ENCODE measurements at regions not wholly inside any gene's neighbourhood (a gene's known extent, or its start where the extent isn't known, plus 50 kb on each side); places are given as distances from the start of the nearest gene placed in this dataset.

GRCh38 chr3:69454204-69454787, 68.4 kb upstream of the FRMD4B start:
- H3K27me3 ChIP-seq (ENCODE audit: insufficient read depth, low read length, poor library complexity, severe bottlenecking) = no peaks in the 10 kb centered on the region
- H3K36me3 ChIP-seq (ENCODE audit: insufficient read depth, low read length) = no peaks in the 10 kb centered on the region
- H3K4me1 Mint-ChIP-seq = no peaks in the 10 kb centered on the region
- H3K9me3 Mint-ChIP-seq = no peaks in the 10 kb centered on the region
- H3K4me3 Mint-ChIP-seq = no peak overlapping the region
- no peak for DNase-seq
- CTCF ChIA-PET = no interaction called here
- H3K4me3 ChIP-seq (ENCODE audit: low read length) = no peak overlapping the region
- H3K27ac ChIP-seq (ENCODE audit: low read depth, low read length) = no peak overlapping the region
- H3K9me3 ChIP-seq (ENCODE audit: low read length) = no peaks in the 10 kb centered on the region
- no peaks in the 10 kb centered on the region for H3K36me3 Mint-ChIP-seq
- peaks cover 8 to 32% of the 10 kb centered on the region in 2 donors for H3K27me3 Mint-ChIP-seq
- H3K4me1 ChIP-seq (ENCODE audit: insufficient read depth, low read length) = no peaks in the 10 kb centered on the region
- no peak overlapping the region for H3K27ac Mint-ChIP-seq
- POLR2A ChIA-PET = no interaction called here

GRCh38 chr3:69452295-69452694, 66.4 kb upstream of the FRMD4B start:
- Mint-ChIP-seq H3K27ac (no peak overlapping the region), H3K9me3 (no peaks in the 10 kb centered on the region), H3K4me3 (no peak overlapping the region), H3K27me3 (peaks cover 2 to 34% of the 10 kb centered on the region in 2 donors), H3K4me1 (no peaks in the 10 kb centered on the region), H3K36me3 (no peaks in the 10 kb centered on the region)
- H3K36me3 ChIP-seq (ENCODE audit: insufficient read depth, low read length) = no peaks in the 10 kb centered on the region
- DNase-seq = no peak
- CTCF ChIA-PET = no interaction called here
- H3K27ac ChIP-seq (ENCODE audit: low read depth, low read length) = no peak overlapping the region
- POLR2A ChIA-PET = no interaction called here
- no peak overlapping the region for H3K4me3 ChIP-seq (ENCODE audit: low read length)
- H3K27me3 ChIP-seq (ENCODE audit: insufficient read depth, low read length, poor library complexity, severe bottlenecking) = no peaks in the 10 kb centered on the region
- H3K4me1 ChIP-seq (ENCODE audit: insufficient read depth, low read length) = no peaks in the 10 kb centered on the region
- H3K9me3 ChIP-seq (ENCODE audit: low read length) = no peaks in the 10 kb centered on the region

- CTCF ChIA-PET = no interaction called here
- H3K27me3 Mint-ChIP-seq = peaks cover 2 to 34% of the 10 kb centered on the region in 2 donors
- Histone ChIP-seq H3K36me3 (ENCODE audit: insufficient read depth, low read length) (no peaks in the 10 kb centered on the region), H3K4me3 (ENCODE audit: low read length) (no peak overlapping the region), H3K27ac (ENCODE audit: low read depth, low read length) (no peak overlapping the region), H3K9me3 (ENCODE audit: low read length) (no peaks in the 10 kb centered on the region), H3K27me3 (ENCODE audit: insufficient read depth, low read length, poor library complexity, severe bottlenecking) (no peaks in the 10 kb centered on the region), H3K4me1 (ENCODE audit: insufficient read depth, low read length) (no peaks in the 10 kb centered on the region)
- no peaks in the 10 kb centered on the region for H3K4me1 Mint-ChIP-seq
- no peaks in the 10 kb centered on the region for H3K36me3 Mint-ChIP-seq
- no peaks in the 10 kb centered on the region for H3K9me3 Mint-ChIP-seq
- no peak for DNase-seq
- POLR2A ChIA-PET = no interaction called here
- no peak overlapping the region for H3K27ac Mint-ChIP-seq
- H3K4me3 Mint-ChIP-seq = no peak overlapping the region
Measured at GRCh38 chr3:69451594-69451993, 65.7 kb upstream of the FRMD4B start.

- H3K27me3 Mint-ChIP-seq = peaks cover 2 to 31% of the 10 kb centered on the region in 2 donors
- no peaks in the 10 kb centered on the region for H3K9me3 Mint-ChIP-seq
- no peak for DNase-seq
- no peaks in the 10 kb centered on the region for H3K4me1 ChIP-seq (ENCODE audit: insufficient read depth, low read length)
- ChIA-PET POLR2A (no interaction called here), CTCF (no interaction called here)
- no peaks in the 10 kb centered on the region for H3K9me3 ChIP-seq (ENCODE audit: low read length)
- no peak overlapping the region for H3K4me3 ChIP-seq (ENCODE audit: low read length)
- H3K36me3 ChIP-seq (ENCODE audit: insufficient read depth, low read length) = no peaks in the 10 kb centered on the region
- H3K27ac ChIP-seq (ENCODE audit: low read depth, low read length) = no peak overlapping the region
- H3K27ac Mint-ChIP-seq = no peak overlapping the region
- H3K4me3 Mint-ChIP-seq = no peak overlapping the region
- H3K36me3 Mint-ChIP-seq = no peaks in the 10 kb centered on the region
- H3K27me3 ChIP-seq (ENCODE audit: insufficient read depth, low read length, poor library complexity, severe bottlenecking) = no peaks in the 10 kb centered on the region
- no peaks in the 10 kb centered on the region for H3K4me1 Mint-ChIP-seq
Measured at GRCh38 chr3:69448877-69449276, 63.0 kb upstream of the FRMD4B start.

GRCh38 chr3:69446402-69447072, 60.6 kb upstream of the FRMD4B start:
- Mint-ChIP-seq H3K4me1 (no peaks in the 10 kb centered on the region), H3K27me3 (peaks cover 0 to 23% of the 10 kb centered on the region in 2 donors), H3K4me3 (no peak overlapping the region), H3K36me3 (no peaks in the 10 kb centered on the region), H3K9me3 (no peaks in the 10 kb centered on the region), H3K27ac (no peak overlapping the region)
- no peak overlapping the region for H3K27ac ChIP-seq (ENCODE audit: low read depth, low read length)
- H3K36me3 ChIP-seq (ENCODE audit: insufficient read depth, low read length) = no peaks in the 10 kb centered on the region
- ChIA-PET CTCF (no interaction called here), POLR2A (no interaction called here)
- H3K4me1 ChIP-seq (ENCODE audit: insufficient read depth, low read length) = no peaks in the 10 kb centered on the region
- no peak for DNase-seq
- no peaks in the 10 kb centered on the region for H3K9me3 ChIP-seq (ENCODE audit: low read length)
- H3K27me3 ChIP-seq (ENCODE audit: insufficient read depth, low read length, poor library complexity, severe bottlenecking) = no peaks in the 10 kb centered on the region
- no peak overlapping the region for H3K4me3 ChIP-seq (ENCODE audit: low read length)

GRCh38 chr3:69445498-69445897, 59.6 kb upstream of the FRMD4B start:
- H3K9me3 Mint-ChIP-seq = no peaks in the 10 kb centered on the region
- H3K36me3 ChIP-seq (ENCODE audit: insufficient read depth, low read length) = no peaks in the 10 kb centered on the region
- no peak for DNase-seq

GRCh38 chr3:69445024-69445423, 59.1 kb upstream of the FRMD4B start:
- Mint-ChIP-seq H3K4me1 (no peaks in the 10 kb centered on the region), H3K9me3 (no peaks in the 10 kb centered on the region), H3K36me3 (no peaks in the 10 kb centered on the region), H3K4me3 (no peak overlapping the region), H3K27ac (no peak overlapping the region), H3K27me3 (peaks cover 0 to 16% of the 10 kb centered on the region in 2 donors)
- H3K9me3 ChIP-seq (ENCODE audit: low read length) = no peaks in the 10 kb centered on the region
- no peaks in the 10 kb centered on the region for H3K27me3 ChIP-seq (ENCODE audit: insufficient read depth, low read length, poor library complexity, severe bottlenecking)
- H3K36me3 ChIP-seq (ENCODE audit: insufficient read depth, low read length) = no peaks in the 10 kb centered on the region
- ChIA-PET POLR2A (no interaction called here), CTCF (no interaction called here)
- H3K4me3 ChIP-seq (ENCODE audit: low read length) = no peak overlapping the region
- no peak for DNase-seq
- H3K4me1 ChIP-seq (ENCODE audit: insufficient read depth, low read length) = no peaks in the 10 kb centered on the region
- no peak overlapping the region for H3K27ac ChIP-seq (ENCODE audit: low read depth, low read length)

More at GRCh38 chr3:69445498-69445897, 59.6 kb upstream of the FRMD4B start:
- CTCF ChIA-PET = no interaction called here
- Mint-ChIP-seq H3K27me3 (peaks cover 0 to 16% of the 10 kb centered on the region in 2 donors), H3K4me1 (no peaks in the 10 kb centered on the region), H3K27ac (no peak overlapping the region), H3K36me3 (no peaks in the 10 kb centered on the region), H3K4me3 (no peak overlapping the region)
- POLR2A ChIA-PET = no interaction called here
- Histone ChIP-seq H3K4me3 (ENCODE audit: low read length) (no peak overlapping the region), H3K27ac (ENCODE audit: low read depth, low read length) (no peak overlapping the region), H3K27me3 (ENCODE audit: insufficient read depth, low read length, poor library complexity, severe bottlenecking) (no peaks in the 10 kb centered on the region), H3K9me3 (ENCODE audit: low read length) (no peaks in the 10 kb centered on the region), H3K4me1 (ENCODE audit: insufficient read depth, low read length) (no peaks in the 10 kb centered on the region)

- H3K9me3 Mint-ChIP-seq = no peaks in the 10 kb centered on the region
- H3K4me1 Mint-ChIP-seq = peaks cover 3 to 7% (median 7%) of the 10 kb centered on the region in 3 donors
- H3K27me3 ChIP-seq (ENCODE audit: insufficient read depth, low read length, poor library complexity, severe bottlenecking) = no peaks in the 10 kb centered on the region
- ChIA-PET POLR2A (no interaction called here), CTCF (no interaction called here)
- no peak overlapping the region for H3K27ac ChIP-seq (ENCODE audit: low read depth, low read length)
- H3K4me3 Mint-ChIP-seq = no peak overlapping the region
- H3K36me3 ChIP-seq (ENCODE audit: insufficient read depth, low read length) = no peaks in the 10 kb centered on the region
- no peak for DNase-seq
- H3K27ac Mint-ChIP-seq = no peak overlapping the region
- H3K4me3 ChIP-seq (ENCODE audit: low read length) = no peak overlapping the region
- H3K4me1 ChIP-seq (ENCODE audit: insufficient read depth, low read length) = no peaks in the 10 kb centered on the region
- H3K27me3 Mint-ChIP-seq = peaks cover 0 to 4% of the 10 kb centered on the region in 2 donors
- no peaks in the 10 kb centered on the region for H3K9me3 ChIP-seq (ENCODE audit: low read length)
- H3K36me3 Mint-ChIP-seq = no peaks in the 10 kb centered on the region
Measured at GRCh38 chr3:69443457-69443920, 57.6 kb upstream of the FRMD4B start.

Data from CD8-positive, alpha-beta memory T cell (primary cell).